Stimulated activated naive CD8-positive, alpha-beta T cell treated with anti-CD3 and anti-CD28 coated beads, Interleukin-15, amount 100 ng/mL, for 72 hours (primary cell): ENCODE measurements at regions not wholly inside any gene's neighbourhood (a gene's known extent, or its start where the extent isn't known, plus 50 kb on each side); places are given as distances from the start of the nearest gene placed in this dataset.
A peak's percentile ranks its signal among the peaks of the same experiment; 100 is the strongest.

Source experiments
- ATAC-seq: fragments of 150-1000 bp; cut with Tn5 transposase; 2 replicates; pipeline ENCODE4 v1.10.0; 2021; ENCODE audit warnings: mild to moderate bottlenecking, moderate library complexity
- DNase-seq, 2 donors: peaks; one replicate each; pipeline ENCODE4 v3.0.0; 2021 to 2022
- H3K27ac Mint-ChIP-seq, 2 donors: one replicate each; pipeline ENCODE4 v1.8.0; 2022; ENCODE audit warnings: mild to moderate bottlenecking in 2 of 2, mixed read lengths in 2 of 2, moderate library complexity in 2 of 2
- H3K27me3 Mint-ChIP-seq: one replicate; pipeline ENCODE4 v1.8.0; 2022; ENCODE audit warnings: mixed read lengths
- H3K4me1 Mint-ChIP-seq: one replicate; pipeline ENCODE4 v1.8.0; 2022; ENCODE audit warnings: mild to moderate bottlenecking, mixed read lengths
- H3K4me3 Mint-ChIP-seq, 2 donors: one replicate each; pipeline ENCODE4 v1.8.0; 2022; ENCODE audit warnings: mild to moderate bottlenecking in 2 of 2, mixed read lengths in 2 of 2, moderate library complexity in 1 of 2
- H3K9me3 Mint-ChIP-seq, 2 donors: one replicate each; pipeline ENCODE4 v1.8.0; 2022; ENCODE audit warnings: mixed read lengths in 2 of 2

GRCh38 chr2:58870704-58871103 lies 629.6 kb upstream of the FANCL start:
- ATAC-seq: no peak

GRCh38 chr2:58866946-58867345 lies 625.8 kb upstream of the FANCL start:
- H3K27ac Mint-ChIP-seq: no peak overlapping the region
- no peak for ATAC-seq
- no peak for DNase-seq
- peaks cover 16% of the 10 kb centered on the region for H3K4me1 Mint-ChIP-seq
- H3K27me3 Mint-ChIP-seq: peaks cover 6% of the 10 kb centered on the region
- H3K4me3 Mint-ChIP-seq: no peak overlapping the region
- H3K9me3 Mint-ChIP-seq: peaks cover 0 to 7% of the 10 kb centered on the region in 2 donors

More at GRCh38 chr2:58870704-58871103, 629.6 kb upstream of the FANCL start:
- Mint-ChIP-seq H3K4me1 (peaks cover 15% of the 10 kb centered on the region), H3K9me3 (no peaks in the 10 kb centered on the region), H3K27me3 (peaks cover 6% of the 10 kb centered on the region), H3K4me3 (no peak overlapping the region), H3K27ac (no peak overlapping the region)
- no peak for DNase-seq

DNA sequence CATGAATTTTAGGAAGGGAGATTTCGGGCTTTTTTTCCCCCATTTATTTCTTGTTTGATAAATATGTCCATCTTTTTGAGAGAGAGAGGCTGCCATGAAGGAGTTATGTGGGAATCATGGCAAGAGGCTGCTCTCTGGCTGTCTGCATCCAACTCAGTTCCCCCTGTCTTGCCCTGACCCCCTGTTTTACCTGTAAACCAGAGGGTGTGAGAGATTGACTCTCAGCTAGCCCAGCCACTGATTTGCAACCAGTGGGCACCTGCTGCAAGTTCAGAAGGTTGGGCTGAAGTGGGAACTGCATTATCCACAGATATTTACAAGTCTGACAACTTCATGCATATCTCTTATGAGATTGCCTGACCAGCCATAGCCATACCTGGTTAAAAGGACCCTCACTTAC lies 625.4 kb upstream of the FANCL start:
- Mint-ChIP-seq H3K27ac (no peak overlapping the region), H3K4me3 (no peak overlapping the region), H3K9me3 (peaks cover 0 to 7% of the 10 kb centered on the region in 2 donors), H3K27me3 (peaks cover 6% of the 10 kb centered on the region), H3K4me1 (peaks cover 16% of the 10 kb centered on the region)
- no peak for DNase-seq
- ATAC-seq: no peak

DNA sequence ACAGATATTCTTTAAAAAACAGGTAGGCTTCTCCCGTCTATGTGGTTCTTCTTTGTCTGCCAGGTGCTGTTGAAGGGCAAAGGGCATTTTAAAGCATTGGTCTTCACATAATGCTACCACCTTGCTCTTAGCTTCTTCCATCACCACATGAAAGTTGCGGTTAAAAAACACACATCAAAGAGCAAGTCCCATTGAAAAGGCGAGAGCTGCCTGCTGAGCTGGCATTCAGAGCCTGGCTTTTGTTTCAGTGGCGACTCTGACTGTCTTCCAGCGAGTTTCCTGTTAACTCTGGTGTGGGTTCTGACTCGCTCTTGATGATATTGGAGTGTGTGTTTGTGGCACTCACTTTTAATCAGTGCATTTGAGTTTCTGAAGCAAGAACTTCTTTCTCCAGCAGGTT lies 624.9 kb upstream of the FANCL start:
- Mint-ChIP-seq H3K4me1 (peaks cover 16% of the 10 kb centered on the region), H3K27me3 (peaks cover 6% of the 10 kb centered on the region), H3K27ac (no peak overlapping the region), H3K9me3 (peaks cover 0 to 7% of the 10 kb centered on the region in 2 donors), H3K4me3 (no peak overlapping the region)
- DNase-seq: peak in 1 of 2 donors; percentile 14
- peak; percentile 63 for ATAC-seq

DNA sequence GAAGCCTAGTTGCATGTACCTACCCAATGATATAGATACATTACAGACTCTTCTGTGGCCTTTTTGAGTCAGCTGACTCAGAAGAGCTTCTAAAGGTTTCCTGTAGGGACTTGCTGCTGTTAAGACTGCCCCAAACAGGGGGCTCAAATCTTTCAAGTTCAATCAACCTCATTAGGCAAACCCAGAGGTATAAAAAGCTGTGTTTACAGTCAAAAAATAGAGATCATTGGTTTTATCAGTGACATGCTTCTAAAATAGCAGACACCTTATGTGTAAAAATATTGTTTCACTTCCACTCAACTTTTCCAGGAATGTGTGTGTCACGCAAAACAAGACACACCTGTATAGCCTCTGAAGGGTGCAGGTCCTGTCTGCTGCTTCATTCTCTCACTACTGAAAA lies 624.3 kb upstream of the FANCL start:
- Mint-ChIP-seq H3K27me3 (peaks cover 6% of the 10 kb centered on the region), H3K27ac (peak overlapping the region in 1 of 2 donors; percentile 44), H3K9me3 (peaks cover 0 to 7% of the 10 kb centered on the region in 2 donors), H3K4me3 (no peak overlapping the region), H3K4me1 (peaks cover 16% of the 10 kb centered on the region)
- DNase-seq (no peak), ATAC-seq (peak; percentile 43)

GRCh38 chr2:58862244-58862643 lies 621.1 kb upstream of the FANCL start:
- Mint-ChIP-seq H3K4me3 (no peak overlapping the region), H3K9me3 (peaks cover 0 to 7% of the 10 kb centered on the region in 2 donors), H3K27me3 (peaks cover 3% of the 10 kb centered on the region), H3K27ac (no peak overlapping the region), H3K4me1 (peaks cover 16% of the 10 kb centered on the region)
- ATAC-seq: no peak
- no peak for DNase-seq

DNA sequence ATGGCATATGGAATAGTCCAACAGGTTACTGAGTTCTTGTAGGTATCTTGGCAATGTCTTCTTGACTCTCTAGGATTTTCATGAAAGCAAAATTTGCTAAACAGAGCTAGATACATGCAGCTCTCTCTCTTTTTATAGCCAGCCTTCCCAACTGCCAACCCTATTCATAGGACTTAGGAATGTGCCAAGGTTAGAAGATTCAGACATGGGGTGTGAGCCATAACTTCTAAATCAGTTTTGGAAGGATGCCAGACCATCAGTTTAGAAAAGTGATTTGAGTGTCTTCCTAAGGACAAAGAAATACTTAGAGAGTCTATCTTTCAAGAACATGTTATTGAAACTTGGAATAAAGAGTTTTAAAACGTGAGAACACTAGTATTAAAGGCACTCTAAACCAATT lies 619.5 kb upstream of the FANCL start:
- ATAC-seq (no peak), DNase-seq (no peak)
- H3K27ac Mint-ChIP-seq: no peak overlapping the region
- H3K4me3 Mint-ChIP-seq: no peak overlapping the region
- H3K9me3 Mint-ChIP-seq: peaks cover 0 to 7% of the 10 kb centered on the region in 2 donors
- H3K4me1 Mint-ChIP-seq: peaks cover under 1% of the 10 kb centered on the region
- no peaks in the 10 kb centered on the region for H3K27me3 Mint-ChIP-seq

DNA sequence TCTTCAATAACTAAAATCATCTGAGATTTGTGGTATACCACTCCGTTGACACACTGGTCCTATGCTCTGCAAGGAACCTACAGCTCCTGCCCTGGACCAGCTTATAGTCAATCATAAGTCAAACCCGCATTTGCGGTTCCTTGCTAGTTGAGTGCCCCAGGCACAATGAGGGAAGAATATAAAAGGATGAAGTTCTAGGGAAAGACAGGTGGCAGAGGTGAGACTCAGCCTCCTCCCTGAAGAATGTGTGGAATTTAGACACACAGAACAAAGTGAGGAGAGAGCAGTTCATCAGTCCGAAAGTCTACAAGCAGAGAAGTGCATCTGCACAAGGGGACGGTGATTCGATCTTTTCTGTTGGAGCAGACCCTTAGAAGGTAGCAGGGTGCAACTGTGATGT lies 615.0 kb upstream of the FANCL start:
- Mint-ChIP-seq H3K27me3 (no peaks in the 10 kb centered on the region), H3K27ac (no peak overlapping the region), H3K4me3 (no peak overlapping the region), H3K4me1 (no peaks in the 10 kb centered on the region), H3K9me3 (no peaks in the 10 kb centered on the region)
- DNase-seq (no peak), ATAC-seq (no peak)

- H3K9me3 Mint-ChIP-seq: no peaks in the 10 kb centered on the region
- no peaks in the 10 kb centered on the region for H3K4me1 Mint-ChIP-seq
- H3K27me3 Mint-ChIP-seq: no peaks in the 10 kb centered on the region
- DNase-seq (no peak), ATAC-seq (no peak)
- H3K4me3 Mint-ChIP-seq: no peak overlapping the region
- no peak overlapping the region for H3K27ac Mint-ChIP-seq
Observed at GRCh38 chr2:58853420-58853819, 612.3 kb upstream of the FANCL start.

GRCh38 chr2:58852905-58853304 lies 611.8 kb upstream of the FANCL start:
- H3K9me3 Mint-ChIP-seq: no peaks in the 10 kb centered on the region
- no peak for ATAC-seq
- no peaks in the 10 kb centered on the region for H3K27me3 Mint-ChIP-seq
- no peak overlapping the region for H3K4me3 Mint-ChIP-seq
- no peaks in the 10 kb centered on the region for H3K4me1 Mint-ChIP-seq
- no peak overlapping the region for H3K27ac Mint-ChIP-seq
- no peak for DNase-seq

GRCh38 chr2:58852243-58852642 lies 611.1 kb upstream of the FANCL start:
- Mint-ChIP-seq H3K9me3 (no peaks in the 10 kb centered on the region), H3K4me3 (no peak overlapping the region), H3K27me3 (no peaks in the 10 kb centered on the region)

GRCh38 chr2:58851598-58851997 lies 610.5 kb upstream of the FANCL start:
- no peak for DNase-seq
- Mint-ChIP-seq H3K9me3 (no peaks in the 10 kb centered on the region), H3K4me3 (no peak overlapping the region), H3K27me3 (no peaks in the 10 kb centered on the region), H3K4me1 (no peaks in the 10 kb centered on the region), H3K27ac (no peak overlapping the region)
- ATAC-seq: no peak

More at GRCh38 chr2:58852243-58852642, 611.1 kb upstream of the FANCL start:
- H3K27ac Mint-ChIP-seq: no peak overlapping the region
- DNase-seq: no peak
- no peak for ATAC-seq
- H3K4me1 Mint-ChIP-seq: no peaks in the 10 kb centered on the region

DNA sequence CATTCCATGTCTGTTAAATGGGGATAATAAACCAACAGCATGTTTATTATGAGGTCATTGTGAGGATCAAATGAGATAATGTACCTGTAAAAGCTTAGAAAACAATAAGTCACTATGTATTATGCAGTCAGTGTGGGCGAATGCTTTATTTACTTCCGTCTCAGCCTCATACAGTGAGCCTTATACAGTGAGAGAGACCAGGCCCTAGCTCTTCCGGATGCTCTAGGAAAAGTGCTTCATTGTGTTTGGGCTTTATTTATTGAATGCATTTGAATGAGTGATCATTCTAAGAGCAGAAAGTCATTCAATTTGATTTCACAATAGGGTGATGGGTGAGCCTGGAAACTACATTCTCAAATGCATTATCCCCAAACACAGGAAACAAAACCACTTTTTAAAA lies 603.9 kb upstream of the FANCL start:
- Mint-ChIP-seq H3K27ac (no peak overlapping the region), H3K4me1 (no peaks in the 10 kb centered on the region), H3K4me3 (no peak overlapping the region), H3K27me3 (no peaks in the 10 kb centered on the region), H3K9me3 (no peaks in the 10 kb centered on the region)
- DNase-seq (no peak), ATAC-seq (no peak)

DNA sequence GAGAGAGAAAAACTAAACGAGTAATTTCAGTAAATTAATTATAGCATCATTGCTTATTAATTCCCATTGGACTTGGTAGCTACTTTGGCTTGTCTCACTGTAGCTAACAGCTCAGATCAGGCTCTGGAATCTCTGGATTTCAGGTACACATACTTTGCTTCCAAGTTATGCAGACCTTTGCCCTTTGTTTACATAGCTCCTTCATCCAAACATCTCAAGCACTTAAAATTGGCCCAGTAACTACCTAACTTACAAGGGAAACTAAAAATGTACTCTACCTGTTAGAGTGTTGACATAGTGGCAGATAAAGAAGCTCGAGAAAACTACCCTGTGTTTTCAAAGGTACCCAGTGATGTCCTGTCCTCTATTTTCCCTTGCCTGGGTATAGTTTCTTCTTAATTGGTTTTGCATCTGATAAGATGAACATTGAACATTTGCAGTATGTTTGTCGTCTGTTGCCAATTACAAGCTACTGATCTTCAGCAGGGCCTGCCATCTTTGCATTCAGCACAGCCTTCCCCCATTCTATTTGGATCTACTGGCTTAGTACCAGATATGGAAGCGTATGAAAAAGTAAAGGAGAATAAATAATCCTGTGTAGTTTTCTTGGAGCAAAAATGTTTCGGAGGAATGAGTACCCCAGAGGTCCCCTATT lies 601.5 kb upstream of the FANCL start:
- H3K4me3 Mint-ChIP-seq: no peak overlapping the region
- DNase-seq: no peak

GRCh38 chr2:58834404-58834803 lies 593.3 kb upstream of the FANCL start:
- H3K9me3 Mint-ChIP-seq: peaks cover 17 to 34% of the 10 kb centered on the region in 2 donors
- no peak overlapping the region for H3K27ac Mint-ChIP-seq
- no peak overlapping the region for H3K4me3 Mint-ChIP-seq
- H3K4me1 Mint-ChIP-seq: no peaks in the 10 kb centered on the region
- DNase-seq (no peak), ATAC-seq (no peak)
- H3K27me3 Mint-ChIP-seq: no peaks in the 10 kb centered on the region

More for the DNA sequence above, 601.5 kb upstream of the FANCL start:
- ATAC-seq: no peak
- no peaks in the 10 kb centered on the region for H3K9me3 Mint-ChIP-seq
- H3K27ac Mint-ChIP-seq: no peak overlapping the region
- no peaks in the 10 kb centered on the region for H3K27me3 Mint-ChIP-seq
- no peaks in the 10 kb centered on the region for H3K4me1 Mint-ChIP-seq

- Mint-ChIP-seq H3K4me1 (no peaks in the 10 kb centered on the region), H3K9me3 (peaks cover 40 to 46% of the 10 kb centered on the region in 2 donors), H3K4me3 (no peak overlapping the region), H3K27ac (no peak overlapping the region), H3K27me3 (no peaks in the 10 kb centered on the region)
- DNase-seq (no peak), ATAC-seq (no peak)
Observed at GRCh38 chr2:58826795-58827194, 585.7 kb upstream of the FANCL start.

- no peaks in the 10 kb centered on the region for H3K27me3 Mint-ChIP-seq
- DNase-seq (no peak), ATAC-seq (no peak)
- H3K9me3 Mint-ChIP-seq: no peaks in the 10 kb centered on the region
- no peak overlapping the region for H3K27ac Mint-ChIP-seq
- no peak overlapping the region for H3K4me3 Mint-ChIP-seq
- H3K4me1 Mint-ChIP-seq: no peaks in the 10 kb centered on the region
Observed at GRCh38 chr2:58812771-58813344, 571.7 kb upstream of the FANCL start.
